K562 (cell line): ENCODE measurements at regions not wholly inside any gene's neighbourhood (a gene's known extent, or its start where the extent isn't known, plus 50 kb on each side); places are given as distances from the start of the nearest gene placed in this dataset.

Source experiments
- CBFB ChIP-seq: sonication (generic); formaldehyde crosslinking; IDR thresholded peaks from 2 replicates; pipeline ENCODE4 v1.4.0; 2020; ENCODE audit warnings: mild to moderate bottlenecking, missing genetic modification reagents
- CHD2 ChIP-seq: IDR thresholded peaks from 2 replicates; pipeline ENCODE4 v1.6.1; 2011; ENCODE audit warnings: low read depth, low read length
- DEAF1 ChIP-seq: fragments of 450-650 bp; formaldehyde crosslinking; IDR thresholded peaks from 2 replicates; pipeline ENCODE4 v1.4.0; 2020; ENCODE audit warnings: mild to moderate bottlenecking, moderate library complexity
- NR3C1 ChIP-seq: sonication (generic); formaldehyde crosslinking; IDR thresholded peaks from 2 replicates; pipeline ENCODE4 v1.8.1; 2022; ENCODE audit warnings: missing genetic modification reagents
- REST ChIP-seq, 2 experiments: fragments of 450-650 bp; formaldehyde crosslinking in 1 of 2; IDR thresholded peaks; 2 replicates each; pipeline versions ENCODE4 v1.4.0 to v1.6.1; 2014 to 2020; ENCODE audit warnings: mild to moderate bottlenecking in 2 of 2, borderline replicate concordance in 1 of 2, low read depth in 1 of 2
- SMC3 ChIP-seq: conservative IDR thresholded peaks from 2 replicates; pipeline ENCODE4 v1.6.1; 2011; ENCODE audit warnings: low read depth, low read length, improper control_type of control experiment; ENCODE audit not compliant: insufficient read depth
- ZNF217 ChIP-seq: sonication (generic); formaldehyde crosslinking; IDR thresholded peaks from 2 replicates; pipeline ENCODE4 v1.8.0; 2022; ENCODE audit warnings: mild to moderate bottlenecking, missing genetic modification reagents
- TF ChIP-seq, protein P1 (sequence below): IDR thresholded peaks from 2 replicates; pipeline ENCODE4 v1.6.1; 2011; ENCODE audit warnings: borderline replicate concordance, low read depth, mild to moderate bottlenecking, moderate library complexity, low read length; ENCODE audit not compliant: insufficient read depth, poor library complexity, severe bottlenecking
- TF ChIP-seq, protein P2 (sequence below), 3 experiments: IDR thresholded peaks in 2 of 3; conservative IDR thresholded peaks in 1 of 3; 2 replicates each; pipeline ENCODE4 v1.5.1; 2011 to 2012; ENCODE audit warnings: low read length in 3 of 3, mild to moderate bottlenecking in 3 of 3, control low read depth in 2 of 3, improper control_type of control experiment in 1 of 3, inconsistent platforms in 1 of 3, low read depth in 1 of 3, mixed read lengths in 1 of 3, moderate library complexity in 1 of 3; ENCODE audit not compliant: insufficient read depth in 2 of 3

DNA sequence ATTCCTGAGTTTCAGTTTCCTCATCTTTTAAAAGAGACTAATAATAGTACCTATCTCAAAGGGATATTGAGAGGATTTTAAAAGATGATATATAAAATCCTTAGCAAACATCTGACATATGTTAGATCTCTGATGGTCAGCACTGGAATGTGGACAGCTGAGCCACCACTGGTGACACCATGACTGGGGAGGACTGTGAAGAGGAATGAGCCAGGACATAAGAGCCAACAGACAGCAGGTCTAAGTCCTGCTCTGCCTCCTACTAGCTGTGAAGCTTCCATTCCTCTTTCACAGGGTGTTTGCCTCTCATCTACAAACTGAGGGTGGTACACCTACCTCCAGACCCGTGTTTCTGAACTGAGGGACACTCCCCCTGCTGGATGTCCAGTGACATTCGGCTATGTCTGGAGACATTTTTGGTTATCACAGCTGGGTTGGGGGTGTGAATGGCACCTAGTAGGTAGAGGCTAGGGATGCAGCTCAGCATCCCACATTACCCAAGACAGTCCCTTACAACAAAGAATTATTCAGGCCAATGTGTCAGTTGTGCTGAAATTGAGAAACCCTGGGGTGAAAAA lies 109.1 kb upstream of the OLIG2 start (continued):
- no peak for TF ChIP-seq DEAF1
- TF ChIP-seq NR3C1 (CRISPR knock-in tag): no peak
- peak; percentile 76 for TF ChIP-seq REST (IDR thresholded peaks at IDR 0.05; ENCODE audit: borderline replicate concordance)
- TF ChIP-seq REST (CRISPR knock-in tag; IDR thresholded peaks at IDR 0.05; ENCODE audit: low read depth): no peak
- TF ChIP-seq ZNF217 (CRISPR knock-in tag): no peak
- no peak for TF ChIP-seq CHD2
- TF ChIP-seq, protein P1, sequence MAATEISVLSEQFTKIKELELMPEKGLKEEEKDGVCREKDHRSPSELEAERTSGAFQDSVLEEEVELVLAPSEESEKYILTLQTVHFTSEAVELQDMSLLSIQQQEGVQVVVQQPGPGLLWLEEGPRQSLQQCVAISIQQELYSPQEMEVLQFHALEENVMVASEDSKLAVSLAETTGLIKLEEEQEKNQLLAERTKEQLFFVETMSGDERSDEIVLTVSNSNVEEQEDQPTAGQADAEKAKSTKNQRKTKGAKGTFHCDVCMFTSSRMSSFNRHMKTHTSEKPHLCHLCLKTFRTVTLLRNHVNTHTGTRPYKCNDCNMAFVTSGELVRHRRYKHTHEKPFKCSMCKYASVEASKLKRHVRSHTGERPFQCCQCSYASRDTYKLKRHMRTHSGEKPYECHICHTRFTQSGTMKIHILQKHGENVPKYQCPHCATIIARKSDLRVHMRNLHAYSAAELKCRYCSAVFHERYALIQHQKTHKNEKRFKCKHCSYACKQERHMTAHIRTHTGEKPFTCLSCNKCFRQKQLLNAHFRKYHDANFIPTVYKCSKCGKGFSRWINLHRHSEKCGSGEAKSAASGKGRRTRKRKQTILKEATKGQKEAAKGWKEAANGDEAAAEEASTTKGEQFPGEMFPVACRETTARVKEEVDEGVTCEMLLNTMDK: peak; percentile 58
- TF ChIP-seq, protein P2, sequence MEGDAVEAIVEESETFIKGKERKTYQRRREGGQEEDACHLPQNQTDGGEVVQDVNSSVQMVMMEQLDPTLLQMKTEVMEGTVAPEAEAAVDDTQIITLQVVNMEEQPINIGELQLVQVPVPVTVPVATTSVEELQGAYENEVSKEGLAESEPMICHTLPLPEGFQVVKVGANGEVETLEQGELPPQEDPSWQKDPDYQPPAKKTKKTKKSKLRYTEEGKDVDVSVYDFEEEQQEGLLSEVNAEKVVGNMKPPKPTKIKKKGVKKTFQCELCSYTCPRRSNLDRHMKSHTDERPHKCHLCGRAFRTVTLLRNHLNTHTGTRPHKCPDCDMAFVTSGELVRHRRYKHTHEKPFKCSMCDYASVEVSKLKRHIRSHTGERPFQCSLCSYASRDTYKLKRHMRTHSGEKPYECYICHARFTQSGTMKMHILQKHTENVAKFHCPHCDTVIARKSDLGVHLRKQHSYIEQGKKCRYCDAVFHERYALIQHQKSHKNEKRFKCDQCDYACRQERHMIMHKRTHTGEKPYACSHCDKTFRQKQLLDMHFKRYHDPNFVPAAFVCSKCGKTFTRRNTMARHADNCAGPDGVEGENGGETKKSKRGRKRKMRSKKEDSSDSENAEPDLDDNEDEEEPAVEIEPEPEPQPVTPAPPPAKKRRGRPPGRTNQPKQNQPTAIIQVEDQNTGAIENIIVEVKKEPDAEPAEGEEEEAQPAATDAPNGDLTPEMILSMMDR (IDR thresholded peaks at IDR 0.05 in 2 of 3, conservative IDR thresholded peaks at IDR 0.05 in 1 of 3; ENCODE audit: insufficient read depth in 2 of 3, low read depth in 1 of 3, low read length in 3 of 3): peak; percentile 60 to 68 (median 65)
- no peak for TF ChIP-seq CBFB (CRISPR knock-in tag)
- TF ChIP-seq SMC3: 0 out of 2 replicates have a peak, but pooled peaks have one; percentile 16
